Type B pancreatic cell (in vitro differentiated cells): ENCODE measurements at regions not wholly inside any gene's neighbourhood (a gene's known extent, or its start where the extent isn't known, plus 50 kb on each side); places are given as distances from the start of the nearest gene placed in this dataset.

ENCODE experiments used
- DNase-seq: peaks from one replicate; pipeline ENCODE4 v3.0.0; 2021; ENCODE audit warnings: mixed read lengths; ENCODE audit not compliant: unreplicated experiment; ENCODE audit errors: extremely low spot score
- H3K27ac Mint-ChIP-seq: 2 replicates; pipeline ENCODE4 v1.8.0; 2021; ENCODE audit warnings: mild to moderate bottlenecking, mixed read lengths
- H3K27me3 Mint-ChIP-seq: 2 replicates; pipeline ENCODE4 v1.8.0; 2021; ENCODE audit warnings: mixed read lengths
- H3K36me3 Mint-ChIP-seq: 2 replicates; pipeline ENCODE4 v1.8.0; 2021; ENCODE audit warnings: mixed read lengths
- H3K4me1 Mint-ChIP-seq: one replicate; pipeline ENCODE4 v1.8.0; 2021; ENCODE audit warnings: mixed read lengths; ENCODE audit not compliant: unreplicated experiment
- H3K4me3 Mint-ChIP-seq: 2 replicates; pipeline ENCODE4 v1.8.0; 2021; ENCODE audit warnings: mild to moderate bottlenecking, mixed read lengths
- H3K9me3 Mint-ChIP-seq: 2 replicates; pipeline ENCODE4 v1.8.0; 2021; ENCODE audit warnings: mixed read lengths
- TF ChIP-seq, protein P1 (sequence below): fragments of 200-600 bp; sonication (generic); conservative IDR thresholded peaks from 2 replicates; pipeline ENCODE4 v1.5.0; 2021; ENCODE audit warnings: antibody characterized with exemption, mild to moderate bottlenecking

DNA sequence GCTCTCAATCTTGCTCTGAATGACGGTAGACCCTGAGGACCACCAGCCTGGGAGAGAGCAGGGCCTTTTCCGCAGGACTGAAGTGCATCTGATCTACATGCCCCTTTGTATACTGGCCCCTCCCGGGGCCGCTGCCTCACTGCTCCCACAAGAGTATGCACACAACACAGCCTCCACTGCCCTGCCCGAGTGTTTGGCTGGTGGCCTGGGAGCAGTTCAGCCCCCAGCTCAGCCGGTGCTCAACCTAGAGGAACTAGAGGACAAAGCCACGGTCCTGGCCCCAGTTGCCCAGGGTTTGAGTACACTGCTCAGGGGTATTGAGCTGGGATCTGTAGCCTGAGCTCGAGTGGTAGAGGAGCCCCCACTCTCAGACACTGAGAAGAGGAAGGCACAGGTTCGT lies 118.9 kb upstream of the CAB39 start:
- H3K4me1 Mint-ChIP-seq: no peaks in the 10 kb centered on the region
- no peak for DNase-seq
- peaks cover 4% of the 10 kb centered on the region for H3K9me3 Mint-ChIP-seq
- H3K27me3 Mint-ChIP-seq: no peaks in the 10 kb centered on the region
- H3K4me3 Mint-ChIP-seq: no peak overlapping the region
- H3K36me3 Mint-ChIP-seq: no peaks in the 10 kb centered on the region
- TF ChIP-seq, protein P1, sequence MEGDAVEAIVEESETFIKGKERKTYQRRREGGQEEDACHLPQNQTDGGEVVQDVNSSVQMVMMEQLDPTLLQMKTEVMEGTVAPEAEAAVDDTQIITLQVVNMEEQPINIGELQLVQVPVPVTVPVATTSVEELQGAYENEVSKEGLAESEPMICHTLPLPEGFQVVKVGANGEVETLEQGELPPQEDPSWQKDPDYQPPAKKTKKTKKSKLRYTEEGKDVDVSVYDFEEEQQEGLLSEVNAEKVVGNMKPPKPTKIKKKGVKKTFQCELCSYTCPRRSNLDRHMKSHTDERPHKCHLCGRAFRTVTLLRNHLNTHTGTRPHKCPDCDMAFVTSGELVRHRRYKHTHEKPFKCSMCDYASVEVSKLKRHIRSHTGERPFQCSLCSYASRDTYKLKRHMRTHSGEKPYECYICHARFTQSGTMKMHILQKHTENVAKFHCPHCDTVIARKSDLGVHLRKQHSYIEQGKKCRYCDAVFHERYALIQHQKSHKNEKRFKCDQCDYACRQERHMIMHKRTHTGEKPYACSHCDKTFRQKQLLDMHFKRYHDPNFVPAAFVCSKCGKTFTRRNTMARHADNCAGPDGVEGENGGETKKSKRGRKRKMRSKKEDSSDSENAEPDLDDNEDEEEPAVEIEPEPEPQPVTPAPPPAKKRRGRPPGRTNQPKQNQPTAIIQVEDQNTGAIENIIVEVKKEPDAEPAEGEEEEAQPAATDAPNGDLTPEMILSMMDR: no peak
- no peak overlapping the region for H3K27ac Mint-ChIP-seq

DNA sequence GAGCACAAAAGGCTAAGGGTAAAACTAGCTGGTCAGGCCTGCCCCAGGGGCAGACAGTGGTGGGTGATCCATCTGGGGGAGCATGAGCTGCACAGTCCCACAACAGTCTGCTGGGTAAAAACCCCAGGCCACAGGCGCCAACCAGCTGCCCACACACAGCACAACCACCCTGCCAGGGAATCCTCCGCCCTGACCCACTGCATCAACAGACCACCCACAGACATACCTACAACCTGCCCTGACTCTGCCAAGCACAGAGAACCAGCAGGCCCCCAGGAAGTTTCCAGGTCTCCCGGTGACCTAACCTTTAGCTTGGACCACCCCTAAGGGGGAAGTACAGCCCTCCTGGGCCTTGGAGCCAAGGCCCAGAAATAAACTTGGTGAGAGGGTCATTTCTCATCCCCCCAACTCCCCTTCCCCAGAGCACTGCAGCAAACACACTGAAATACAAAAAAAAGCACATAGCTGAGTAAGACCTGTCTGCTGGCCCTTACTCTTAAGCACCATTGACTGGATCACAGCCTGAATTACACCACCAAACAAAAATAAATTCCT lies 118.3 kb upstream of the CAB39 start:
- no peaks in the 10 kb centered on the region for H3K4me1 Mint-ChIP-seq
- peaks cover 4% of the 10 kb centered on the region for H3K9me3 Mint-ChIP-seq
- no peak overlapping the region for H3K4me3 Mint-ChIP-seq
- H3K27ac Mint-ChIP-seq: no peak overlapping the region
- H3K36me3 Mint-ChIP-seq: no peaks in the 10 kb centered on the region
- DNase-seq: no peak
- TF ChIP-seq, protein P1: no peak
- H3K27me3 Mint-ChIP-seq: no peaks in the 10 kb centered on the region

- TF ChIP-seq, protein P1: no peak
- Mint-ChIP-seq H3K27me3 (peaks cover 7% of the 10 kb centered on the region), H3K36me3 (no peaks in the 10 kb centered on the region), H3K4me3 (no peak overlapping the region), H3K27ac (no peak overlapping the region), H3K9me3 (peaks cover 4% of the 10 kb centered on the region), H3K4me1 (no peaks in the 10 kb centered on the region)
- no peak for DNase-seq
Measured at GRCh38 chr2:230599853-230600252, 112.8 kb upstream of the CAB39 start.

GRCh38 chr2:230600285-230600684 lies 112.4 kb upstream of the CAB39 start:
- H3K4me1 Mint-ChIP-seq: no peaks in the 10 kb centered on the region
- no peak overlapping the region for H3K27ac Mint-ChIP-seq
- no peak overlapping the region for H3K4me3 Mint-ChIP-seq
- TF ChIP-seq, protein P1: no peak
- H3K9me3 Mint-ChIP-seq: peaks cover 4% of the 10 kb centered on the region
- peaks cover 7% of the 10 kb centered on the region for H3K27me3 Mint-ChIP-seq
- no peaks in the 10 kb centered on the region for H3K36me3 Mint-ChIP-seq
- no peak for DNase-seq

- TF ChIP-seq, protein P1: no peak
- Mint-ChIP-seq H3K4me1 (no peaks in the 10 kb centered on the region), H3K9me3 (no peaks in the 10 kb centered on the region), H3K4me3 (no peak overlapping the region), H3K27ac (no peak overlapping the region), H3K27me3 (peaks cover 12% of the 10 kb centered on the region), H3K36me3 (no peaks in the 10 kb centered on the region)
- DNase-seq: no peak
Measured at GRCh38 chr2:230600881-230601280, 111.8 kb upstream of the CAB39 start.

DNA sequence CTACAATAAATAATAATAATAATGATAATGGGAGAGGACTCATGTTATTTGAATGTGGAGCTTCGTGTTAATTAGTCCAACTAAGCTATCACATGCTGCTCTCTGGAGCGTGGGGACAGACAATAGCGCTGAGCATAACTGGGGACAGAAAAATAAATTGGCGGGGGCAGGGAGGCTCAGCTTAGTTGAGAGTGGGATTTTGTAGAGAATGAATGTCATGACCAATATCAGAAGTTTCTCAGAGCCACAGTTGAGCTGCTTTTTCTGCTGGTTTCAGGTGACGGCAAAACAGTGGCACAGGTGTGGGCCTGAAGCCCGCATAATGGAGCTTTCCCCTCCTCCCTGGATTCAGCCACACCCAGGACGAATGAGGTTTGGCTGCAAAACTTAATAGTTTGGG lies 111.1 kb upstream of the CAB39 start:
- H3K27me3 Mint-ChIP-seq: peaks cover 18% of the 10 kb centered on the region
- no peak overlapping the region for H3K4me3 Mint-ChIP-seq
- TF ChIP-seq, protein P1: no peak
- DNase-seq: no peak
- no peaks in the 10 kb centered on the region for H3K9me3 Mint-ChIP-seq
- H3K27ac Mint-ChIP-seq: no peak overlapping the region
- H3K36me3 Mint-ChIP-seq: no peaks in the 10 kb centered on the region
- H3K4me1 Mint-ChIP-seq: no peaks in the 10 kb centered on the region
